ENCODE measurements at regions not wholly inside any gene's neighbourhood (a gene's known extent, or its start where the extent isn't known, plus 50 kb on each side); places are given as distances from the start of the nearest gene placed in this dataset.

DNA sequence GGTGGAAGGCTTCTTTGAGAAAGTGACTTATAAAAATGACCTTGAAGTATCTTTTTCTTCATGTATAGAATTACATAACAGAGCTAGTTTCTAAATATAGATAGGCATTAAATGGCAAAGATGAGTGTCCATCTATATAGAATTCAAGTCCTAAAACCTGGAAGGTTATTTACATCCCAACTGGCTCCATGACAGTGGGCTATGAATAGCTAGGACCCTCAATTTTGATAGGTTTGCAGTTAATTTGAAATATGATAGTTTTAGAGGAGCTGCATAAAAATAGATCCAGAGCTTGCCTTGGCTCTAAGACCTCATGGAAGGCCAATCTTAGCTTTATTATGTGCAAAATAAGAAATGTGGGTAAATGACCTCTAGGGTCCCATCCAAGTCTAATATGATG, 310.6 kb upstream of the CITED2 start:
- DNase-seq (ENCODE audit: low read depth in 2 of 2), result no peak

DNA sequence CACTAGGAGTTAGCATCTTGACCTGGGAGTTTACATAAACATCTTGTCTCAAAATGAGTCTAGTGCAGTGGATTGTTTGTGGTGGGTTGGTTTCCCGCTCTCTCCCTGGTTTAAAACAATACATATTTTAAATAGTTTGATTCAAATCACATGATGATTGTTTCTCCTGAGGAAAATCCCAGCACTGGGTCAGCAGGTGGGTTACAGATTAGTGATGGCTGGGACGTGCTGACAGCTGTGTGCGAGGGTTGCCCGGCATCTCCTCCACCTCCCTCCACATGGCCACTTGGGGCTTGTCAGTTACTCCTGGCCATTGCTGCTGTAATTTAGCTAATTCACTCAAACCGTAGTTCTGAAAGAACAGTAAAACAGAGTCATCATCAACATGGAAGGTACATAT, 306.4 kb upstream of the CITED2 start:
- no peak for DNase-seq (ENCODE audit: low read depth in 2 of 2)

DNA sequence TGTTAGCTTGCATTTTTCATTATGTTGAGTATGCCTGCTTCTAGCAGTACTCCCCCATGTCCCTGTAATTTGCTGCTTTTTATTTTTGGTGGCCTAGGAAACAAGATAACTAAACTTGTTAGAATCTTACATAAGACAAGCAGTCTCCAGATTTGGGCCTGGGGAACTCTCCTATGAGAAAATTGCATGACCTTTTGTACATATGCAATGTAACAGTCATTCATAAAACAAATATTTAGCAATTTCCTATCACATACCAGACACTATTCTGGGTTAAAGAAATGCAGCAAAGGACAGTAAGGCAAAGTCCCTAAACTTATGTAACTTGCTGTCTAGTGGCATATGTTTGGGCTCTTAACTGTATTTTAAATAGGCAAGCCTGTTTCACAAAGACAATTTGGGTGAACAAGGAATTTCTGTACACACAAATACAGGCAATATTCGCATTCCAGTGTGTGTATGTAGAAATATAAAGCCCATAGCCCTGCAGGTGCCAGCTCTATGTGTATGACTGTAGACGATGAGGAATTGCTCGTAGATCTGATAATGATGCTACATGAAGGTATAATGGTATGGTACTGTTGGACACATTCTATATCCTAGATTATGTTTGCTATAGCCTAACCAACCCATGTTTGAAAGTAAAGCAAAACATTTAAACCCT, 305.2 kb upstream of the CITED2 start:
- no peak for DNase-seq (ENCODE audit: low read depth in 2 of 2)

DNA sequence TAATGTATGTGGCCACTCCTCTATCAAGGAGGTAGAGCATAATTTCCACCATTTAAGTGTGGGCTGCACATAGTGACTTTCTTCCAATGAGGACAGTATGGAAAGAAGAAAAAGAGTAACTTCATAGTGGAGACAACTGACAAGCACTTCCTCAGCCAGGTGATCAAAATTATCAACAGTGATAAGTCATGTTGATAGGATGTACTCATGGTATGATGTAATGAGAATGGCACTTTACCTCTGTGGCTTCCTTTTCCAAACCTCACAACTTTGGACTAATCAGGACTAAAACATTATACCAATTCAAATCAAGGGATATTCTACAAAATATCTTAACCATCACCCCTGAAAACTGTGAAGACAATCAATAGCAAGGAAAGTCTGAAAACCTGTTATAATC, 302.3 kb upstream of the CITED2 start:
- no peak for DNase-seq (ENCODE audit: low read depth in 2 of 2)

DNA sequence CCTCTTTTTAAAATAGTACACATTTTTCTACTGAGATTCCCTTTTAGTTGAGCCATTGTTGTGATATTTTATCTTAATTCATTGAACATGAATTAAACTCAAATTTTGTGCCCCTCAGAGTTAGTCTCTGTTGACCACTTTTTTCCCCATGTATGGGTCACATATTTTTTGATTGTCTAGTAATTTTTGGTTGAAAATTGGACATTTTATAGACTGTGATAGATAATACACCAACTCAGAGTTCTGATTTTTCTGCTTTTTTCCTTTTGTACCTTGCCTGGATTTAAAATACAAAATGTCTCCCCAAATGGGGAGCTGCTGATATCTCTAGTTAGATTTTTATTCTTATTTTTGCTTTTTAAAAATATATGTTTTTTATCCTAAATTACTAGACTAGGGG, 291.8 kb upstream of the CITED2 start:
- DNase-seq (ENCODE audit: low read depth in 2 of 2), result no peak

DNA sequence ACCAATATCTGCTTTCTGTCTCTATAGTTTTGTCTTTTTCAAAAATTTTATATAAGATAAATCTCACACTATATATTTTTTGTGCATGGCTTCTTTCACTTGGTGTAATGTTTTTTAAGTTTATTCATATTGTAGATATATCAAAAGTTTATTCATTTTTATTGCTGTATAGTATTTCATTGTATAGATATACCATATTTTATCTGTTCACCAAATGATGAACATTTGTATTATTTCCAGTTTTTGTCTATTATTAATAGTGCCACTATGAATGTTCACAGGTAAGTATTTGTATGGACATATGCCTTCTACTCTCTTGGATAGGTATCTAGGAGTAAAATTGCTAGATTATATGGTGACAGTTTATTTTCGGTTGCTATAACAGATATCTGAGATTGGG, 289.5 kb upstream of the CITED2 start:
- DNase-seq (ENCODE audit: low read depth in 2 of 2), result no peak

DNA sequence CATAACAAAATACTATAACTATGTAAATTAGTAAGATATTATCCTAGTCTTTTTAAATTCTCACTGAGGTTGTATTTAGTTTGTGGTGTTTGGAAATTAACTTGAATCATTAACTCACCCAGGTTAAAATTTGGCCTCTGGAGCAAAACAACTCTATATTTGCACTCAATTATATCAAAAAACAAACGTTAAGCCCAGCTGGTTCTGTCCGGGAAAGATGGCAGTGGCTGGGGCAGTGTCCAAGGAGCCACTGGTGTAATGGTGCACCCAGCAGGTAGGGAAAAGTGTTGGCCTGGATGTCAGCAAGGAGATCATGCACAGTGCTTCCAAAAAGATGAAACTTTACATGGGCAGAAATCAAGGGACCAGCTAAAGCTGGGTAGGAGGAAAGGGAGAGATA, 285.3 kb upstream of the CITED2 start:
- no peak for DNase-seq (ENCODE audit: low read depth in 2 of 2)

DNA sequence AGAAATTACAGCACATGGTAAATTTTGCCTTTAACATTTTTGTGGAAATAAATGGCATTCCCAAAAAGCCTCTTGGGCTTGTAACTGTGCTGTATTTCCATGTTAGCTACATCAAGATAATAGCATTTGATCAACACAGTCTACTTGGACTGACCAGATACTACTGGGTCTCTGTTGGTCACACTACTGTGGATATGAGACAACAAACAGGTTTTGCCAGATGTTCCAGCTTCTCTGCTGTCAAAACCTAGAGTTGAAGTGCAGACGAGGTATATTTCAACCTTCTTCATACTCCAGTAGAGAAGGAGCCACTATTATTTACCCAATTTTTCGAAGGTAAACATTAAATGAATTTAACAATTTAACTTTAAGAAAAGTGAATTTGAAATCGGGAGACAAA, 284.7 kb upstream of the CITED2 start:
- DNase-seq (ENCODE audit: low read depth in 2 of 2), result no peak

DNA sequence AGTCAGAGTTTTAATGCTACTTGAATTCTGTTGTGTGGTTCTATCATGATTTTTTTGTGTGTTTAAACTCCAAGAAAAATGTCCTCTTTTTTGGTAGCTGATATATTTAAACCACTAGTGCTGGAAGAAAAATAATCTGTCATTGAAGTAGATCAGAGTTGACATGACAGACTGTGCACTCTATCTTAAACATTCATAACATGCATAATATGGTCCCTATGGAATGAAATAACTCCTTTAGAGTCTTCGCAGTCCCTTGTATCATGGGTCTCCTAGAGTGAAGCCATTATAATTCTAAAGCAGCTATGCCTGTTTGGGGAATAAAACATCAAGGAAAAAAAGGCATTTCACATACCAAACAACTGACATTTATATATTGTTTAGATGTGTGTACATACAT, 282.7 kb upstream of the CITED2 start:
- no peak for DNase-seq (ENCODE audit: low read depth in 2 of 2)

DNA sequence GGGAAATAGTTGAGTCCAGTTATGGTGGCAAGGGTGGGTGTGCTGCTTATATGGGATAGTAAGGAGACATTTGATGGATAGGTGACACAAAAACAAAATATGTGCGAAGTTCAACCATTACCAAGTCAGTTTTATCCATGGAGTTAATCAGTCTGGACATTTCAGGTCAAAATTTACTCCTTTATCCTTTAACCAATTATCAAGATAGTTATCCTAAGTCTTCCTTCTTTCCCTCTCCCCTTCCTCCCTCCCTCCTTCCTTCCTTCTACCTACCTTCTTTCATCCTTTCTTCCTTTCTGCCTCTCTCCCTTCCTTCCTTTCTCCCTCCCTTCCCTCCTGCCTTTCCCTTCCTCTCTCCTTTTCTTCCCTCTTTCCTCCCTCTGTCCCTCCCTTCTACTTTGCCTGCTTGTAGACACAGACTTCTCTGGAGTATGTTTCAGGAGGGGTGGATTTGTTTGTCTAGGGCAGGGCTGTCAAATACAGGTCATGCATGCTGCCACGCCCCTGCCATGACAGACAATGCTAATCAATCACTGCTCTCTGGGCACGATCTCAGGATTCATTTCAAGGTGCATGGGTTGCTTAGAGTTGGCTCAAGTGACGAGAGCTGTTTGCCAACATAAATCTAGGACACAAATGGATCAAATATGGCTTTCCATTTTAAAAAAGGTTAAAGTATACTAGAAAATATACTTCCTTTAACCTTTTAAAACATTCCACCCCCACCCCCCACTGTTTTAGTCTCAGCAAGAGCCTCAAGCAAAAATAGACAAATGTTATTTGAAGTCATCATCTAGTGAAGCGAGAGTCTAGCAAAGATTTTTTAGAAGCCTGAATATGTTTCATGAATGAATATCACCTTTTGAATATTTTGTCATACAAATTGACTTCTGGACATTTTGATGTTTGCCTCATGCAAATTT, 281.6 kb upstream of the CITED2 start:
- DNase-seq (ENCODE audit: low read depth in 2 of 2), result no peak

DNA sequence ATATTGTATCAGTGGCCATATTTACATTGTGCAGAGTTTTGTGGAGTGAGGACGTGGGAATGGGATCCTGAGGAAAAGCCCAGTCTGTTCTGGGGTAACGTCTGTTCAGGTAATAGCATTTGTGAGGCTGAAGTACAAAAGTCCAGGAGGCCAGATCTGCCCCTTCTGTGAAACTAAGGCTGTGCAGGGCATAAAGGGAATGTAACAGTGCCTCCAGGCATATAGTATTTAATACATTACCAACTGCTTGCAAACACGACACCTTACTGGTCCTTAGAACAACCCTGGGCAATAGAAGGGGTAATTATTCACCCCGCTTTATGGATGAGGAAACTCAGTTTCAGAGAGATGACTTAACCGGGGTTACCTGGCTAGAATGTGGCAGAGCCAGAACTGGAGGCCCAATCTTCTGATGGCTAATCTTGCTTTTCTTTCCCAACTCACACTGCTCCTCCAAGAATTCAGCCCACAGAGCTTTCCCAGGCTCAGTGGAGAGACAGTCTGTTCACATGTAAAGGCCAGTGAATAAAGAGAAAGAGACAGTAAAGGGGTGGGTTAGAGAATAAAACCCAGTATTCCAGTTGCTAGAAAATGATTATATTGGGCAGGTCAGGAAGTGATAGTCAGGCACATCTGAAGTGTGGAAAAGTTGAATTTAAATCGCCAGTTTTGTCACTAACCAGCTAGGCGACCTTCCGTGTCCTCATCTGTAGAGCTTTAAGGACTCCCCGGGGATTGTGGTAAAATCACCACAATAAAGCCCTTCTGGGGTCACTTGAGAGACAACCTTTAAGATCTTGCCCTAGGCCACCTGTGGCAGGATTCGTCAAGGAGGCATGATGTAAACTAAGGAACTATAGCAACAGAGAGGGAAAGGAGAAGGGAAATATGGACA, 280.7 kb upstream of the CITED2 start:
- DNase-seq (ENCODE audit: low read depth in 2 of 2), result no peak

DNA sequence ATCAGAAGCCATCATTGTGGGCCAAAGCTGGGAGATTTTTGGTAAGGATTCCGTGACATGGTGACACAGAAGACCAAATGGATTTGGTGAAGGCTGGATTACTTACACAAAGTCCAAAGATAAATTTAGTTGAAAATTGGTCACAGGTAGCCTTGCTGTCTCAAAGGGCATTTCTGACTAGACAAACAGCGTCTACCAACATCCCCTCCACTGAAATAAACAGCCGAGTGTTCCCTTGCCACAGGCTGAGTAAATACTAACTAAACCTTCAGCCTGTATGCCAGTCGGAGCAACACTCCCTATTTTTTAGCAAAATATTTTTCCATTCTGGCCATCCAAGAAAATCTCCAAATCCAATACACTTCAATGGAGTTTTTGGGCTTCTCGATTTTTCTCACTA, 279.9 kb upstream of the CITED2 start:
- DNase-seq (ENCODE audit: low read depth in 2 of 2), result no peak

DNA sequence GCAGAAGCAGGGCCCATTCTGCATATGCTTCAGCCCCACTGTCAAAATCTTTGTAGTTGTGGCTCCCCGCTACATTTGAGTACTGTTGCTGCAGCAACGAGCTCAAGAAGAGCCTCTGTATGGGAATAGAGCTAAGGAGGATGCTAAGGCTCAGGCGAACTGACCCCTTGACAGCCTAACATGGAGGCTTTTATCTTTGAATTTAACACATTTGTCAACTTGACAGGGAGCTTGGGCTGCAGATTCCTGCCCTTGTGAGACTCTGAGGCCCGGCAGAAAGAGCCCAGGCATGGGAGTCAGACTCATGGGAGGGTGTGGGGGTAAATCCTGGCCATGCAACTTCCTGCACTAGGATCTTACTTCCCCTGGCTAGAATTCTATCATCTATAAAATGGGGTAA, 278.7 kb upstream of the CITED2 start:
- DNase-seq (ENCODE audit: low read depth in 2 of 2), result no peak

DNA sequence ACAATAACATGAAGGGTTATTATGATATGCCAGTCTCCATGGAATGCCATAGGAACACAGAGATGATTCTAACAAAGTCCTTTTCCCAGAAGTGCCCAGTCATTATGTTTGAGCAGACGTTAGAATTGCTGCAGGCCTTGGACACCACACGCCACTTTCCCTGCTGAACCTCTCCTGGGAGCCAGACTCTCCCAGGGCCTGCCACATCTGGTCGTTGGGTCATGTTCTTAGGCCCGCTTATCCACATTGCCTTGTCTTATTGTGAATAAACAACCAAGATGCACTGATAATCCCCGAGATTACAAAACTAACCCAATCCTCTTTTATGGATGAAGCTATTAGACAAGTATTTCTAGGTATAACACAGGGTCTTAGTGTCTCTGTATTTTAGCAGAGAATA, 276.5 kb upstream of the CITED2 start:
- no peak for DNase-seq (ENCODE audit: low read depth in 2 of 2)

DNA sequence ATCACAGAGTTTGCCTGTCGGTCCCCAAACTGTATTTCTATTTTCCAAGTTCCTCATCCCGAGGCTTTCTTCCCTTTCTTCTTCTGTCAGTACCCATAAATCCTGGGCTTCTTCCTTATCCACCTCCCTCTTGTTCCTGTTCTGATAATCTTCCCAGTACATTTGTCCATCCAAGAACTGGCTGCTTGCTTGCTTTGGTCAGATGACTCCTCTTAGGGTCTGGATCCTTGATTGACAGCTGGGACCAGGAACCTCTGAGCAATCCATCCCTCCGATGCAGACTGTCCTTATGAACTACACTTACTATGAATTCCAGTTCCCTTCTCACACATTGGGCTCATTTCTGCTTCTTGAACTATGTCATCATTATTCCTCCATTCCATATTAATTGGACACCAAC, 275.3 kb upstream of the CITED2 start:
- no peak for DNase-seq (ENCODE audit: low read depth in 2 of 2)

DNA sequence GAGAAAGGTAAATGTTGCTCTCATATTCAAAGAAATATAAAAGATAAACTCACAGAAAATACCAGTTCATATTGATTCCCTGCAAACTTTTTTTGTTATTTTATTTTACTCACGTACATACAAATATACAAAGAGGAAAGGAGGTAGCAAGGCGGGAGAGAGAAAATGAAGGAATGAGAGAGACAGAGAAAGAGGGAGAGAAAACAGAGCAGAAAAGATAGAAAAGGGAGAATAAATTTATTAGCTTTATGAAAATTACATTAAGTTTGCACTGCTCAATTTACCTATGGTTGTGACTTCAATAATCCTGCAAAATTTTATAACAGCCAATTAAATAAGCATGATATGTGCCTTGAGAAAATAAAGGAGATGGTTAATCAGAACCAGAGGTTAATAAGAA, 274.7 kb upstream of the CITED2 start:
- no peak for DNase-seq (ENCODE audit: low read depth in 2 of 2)

DNA sequence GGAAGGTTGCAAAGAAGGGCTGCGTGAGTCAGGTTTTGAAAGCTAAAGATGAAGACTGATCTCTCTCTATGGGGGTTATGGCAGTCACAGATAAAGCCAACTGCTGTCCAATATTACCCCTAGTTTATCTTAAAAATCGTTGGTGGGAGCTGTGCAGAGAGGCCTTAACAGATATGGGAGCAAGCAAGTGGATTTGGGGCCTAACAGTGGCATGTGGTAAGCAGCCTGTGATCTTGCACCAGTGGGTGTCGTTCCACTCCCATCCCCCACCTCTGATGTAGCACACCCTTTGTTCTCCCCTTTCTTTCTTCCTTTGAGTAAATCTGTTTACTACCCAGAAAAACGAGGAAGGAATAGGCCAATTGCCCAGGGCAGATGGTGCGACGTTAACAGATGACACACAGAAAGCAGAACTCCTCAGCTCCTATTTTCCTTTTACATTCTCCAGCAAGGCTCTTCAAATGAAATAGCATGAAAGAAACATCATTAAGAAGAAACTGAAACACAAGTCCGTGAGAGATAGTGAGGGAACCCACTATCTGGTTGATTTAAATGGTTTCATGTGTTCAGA, 274.1 kb upstream of the CITED2 start:
- DNase-seq (ENCODE audit: low read depth in 2 of 2), result no peak

DNA sequence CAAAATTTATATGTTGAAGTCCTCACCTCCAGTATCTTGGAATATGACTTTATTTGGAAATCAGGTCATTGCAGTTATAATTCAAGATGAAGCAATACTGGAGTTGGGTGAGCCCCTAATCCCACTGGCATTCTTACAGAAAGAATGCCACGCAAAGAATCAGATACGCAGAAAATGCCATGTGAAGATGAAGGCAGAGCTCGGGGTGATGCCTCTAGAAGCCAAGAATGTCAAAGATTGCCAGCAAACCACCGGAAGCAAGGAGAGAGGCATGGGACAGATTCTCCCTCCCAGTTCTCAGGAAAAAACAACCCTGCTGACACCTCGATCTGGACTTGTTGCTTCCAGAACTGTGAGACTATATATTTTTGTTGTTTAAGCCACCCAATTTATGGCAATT, 273.4 kb upstream of the CITED2 start:
- DNase-seq (ENCODE audit: low read depth in 2 of 2), result no peak

DNA sequence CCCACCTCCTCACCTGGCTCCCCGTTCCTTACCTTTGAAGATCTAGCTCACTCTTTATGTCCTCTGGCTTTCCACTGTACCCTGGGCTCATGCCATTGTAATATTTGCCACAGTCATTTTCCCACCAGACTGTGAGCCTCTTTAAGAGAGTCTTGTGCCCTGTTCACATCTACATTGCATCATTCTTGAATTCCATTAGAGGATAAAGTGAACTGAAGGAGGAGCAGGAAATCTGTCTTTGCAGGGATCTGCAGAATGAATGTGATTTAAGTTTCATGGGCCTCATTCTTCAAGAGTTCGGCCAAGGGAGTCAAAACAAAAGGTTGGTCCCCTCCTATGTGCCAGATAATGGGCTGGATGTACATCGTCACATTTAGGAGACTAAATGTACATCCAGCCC, 272.6 kb upstream of the CITED2 start:
- DNase-seq (ENCODE audit: low read depth in 2 of 2), result no peak

DNA sequence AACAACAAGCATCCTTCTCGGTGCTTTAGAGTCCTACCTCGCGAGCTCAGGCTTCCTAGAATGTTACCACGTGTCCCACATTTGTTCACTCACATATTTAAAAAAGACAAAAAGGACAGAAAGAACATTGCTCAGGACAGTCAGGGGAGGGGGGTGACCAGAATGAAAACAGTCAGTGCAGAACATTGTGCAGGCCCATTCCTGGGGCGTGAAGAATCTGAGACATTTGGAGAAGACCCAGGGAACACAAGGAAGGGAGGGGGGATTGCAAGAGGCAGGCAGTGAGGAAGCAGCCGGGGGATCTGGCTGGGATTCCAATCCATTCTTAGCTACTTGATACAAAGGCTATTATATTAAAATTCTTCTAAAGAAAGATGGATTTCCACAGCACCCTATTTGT, 270.4 kb upstream of the CITED2 start:
- no peak for DNase-seq (ENCODE audit: low read depth in 2 of 2)

DNA sequence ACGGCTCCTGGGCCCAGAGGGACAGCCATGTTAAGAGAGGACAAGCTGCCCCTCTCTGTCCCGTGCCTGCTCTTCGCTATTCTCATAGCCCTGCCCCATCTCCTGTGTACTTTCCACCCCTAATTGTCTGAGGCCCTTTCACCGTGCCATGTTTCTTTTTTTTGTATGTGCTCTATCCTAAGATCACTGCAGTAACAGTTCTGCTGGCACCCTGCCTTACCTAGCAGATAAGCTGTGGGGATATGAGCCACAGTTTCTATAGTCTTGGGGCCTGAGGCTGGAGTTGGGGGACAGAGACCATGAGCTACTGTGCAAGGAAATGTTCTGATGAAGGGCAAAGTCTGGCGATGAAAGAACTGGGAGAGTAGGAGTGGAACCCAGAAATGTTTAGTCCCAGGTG, 269.5 kb upstream of the CITED2 start:
- no peak for DNase-seq (ENCODE audit: low read depth in 2 of 2)

DNA sequence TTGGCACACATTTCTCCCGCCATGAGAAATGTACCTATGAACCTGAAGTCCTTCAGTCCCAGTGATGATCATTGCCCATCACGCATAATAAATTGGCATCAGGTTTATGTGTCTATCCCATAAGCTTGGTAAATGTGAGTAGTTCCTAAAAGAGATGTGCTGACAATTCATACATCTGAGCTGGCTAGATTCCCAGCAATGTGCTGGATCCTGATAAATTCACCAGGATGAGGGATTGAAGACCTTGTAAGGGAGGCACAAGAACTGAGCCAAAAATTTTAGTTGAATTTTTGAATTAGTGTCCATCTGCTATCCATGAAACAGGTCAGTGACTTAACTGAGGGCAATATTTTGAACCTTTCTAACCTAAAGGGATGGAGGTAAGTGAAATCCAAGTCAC, 267.9 kb upstream of the CITED2 start:
- no peak for DNase-seq (ENCODE audit: low read depth in 2 of 2)
